HG03469 (cell line): ENCODE measurements at regions not wholly inside any gene's neighbourhood (a gene's known extent, or its start where the extent isn't known, plus 50 kb on each side); places are given as distances from the start of the nearest gene placed in this dataset.

Experiments used
- ATAC-seq: cut with Tn5 transposase; IDR thresholded peaks from one replicate; pipeline ENCODE4 v1.9.1; 2021; ENCODE audit warnings: mild to moderate bottlenecking, moderate library complexity, moderate number of reproducible peaks; ENCODE audit not compliant: unreplicated experiment

- no peak for ATAC-seq
Measured at GRCh38 chr7:24469118-24469517, 104.1 kb upstream of the PALS2 start.

GRCh38 chr7:24472093-24472492 lies 101.2 kb upstream of the PALS2 start:
- ATAC-seq = no peak

- no peak for ATAC-seq
Measured at GRCh38 chr7:24475166-24475961, 97.9 kb upstream of the PALS2 start.

GRCh38 chr7:24476227-24476626 lies 97.0 kb upstream of the PALS2 start:
- ATAC-seq = no peak

GRCh38 chr7:24477398-24478136 lies 95.7 kb upstream of the PALS2 start:
- ATAC-seq = no peak

- no peak for ATAC-seq
Measured at GRCh38 chr7:24478137-24478655, 95.1 kb upstream of the PALS2 start.

- no peak for ATAC-seq
Measured at GRCh38 chr7:24480501-24480900, 92.8 kb upstream of the PALS2 start.

- ATAC-seq = no peak
Measured at GRCh38 chr7:24483804-24484203, 89.4 kb upstream of the PALS2 start.

- ATAC-seq = no peak
Measured at GRCh38 chr7:24492576-24492975, 80.7 kb upstream of the PALS2 start.

GRCh38 chr7:24494832-24495231 lies 78.4 kb upstream of the PALS2 start:
- no peak for ATAC-seq

- no peak for ATAC-seq
Measured at GRCh38 chr7:24496036-24496435, 77.2 kb upstream of the PALS2 start.

GRCh38 chr7:24498439-24498838 lies 74.8 kb upstream of the PALS2 start:
- ATAC-seq = no peak

GRCh38 chr7:24499871-24500270 lies 73.4 kb upstream of the PALS2 start:
- no peak for ATAC-seq

- ATAC-seq = no peak
Measured at GRCh38 chr7:24500599-24500998, 72.7 kb upstream of the PALS2 start.

- ATAC-seq = no peak
Measured at GRCh38 chr7:24501009-24501408, 72.2 kb upstream of the PALS2 start.

GRCh38 chr7:24501443-24502134 lies 71.7 kb upstream of the PALS2 start:
- ATAC-seq = no peak

GRCh38 chr7:24502135-24502488 lies 71.1 kb upstream of the PALS2 start:
- no peak for ATAC-seq

GRCh38 chr7:24503506-24503905 lies 69.7 kb upstream of the PALS2 start:
- no peak for ATAC-seq

GRCh38 chr7:24504040-24504439 lies 69.2 kb upstream of the PALS2 start:
- no peak for ATAC-seq

GRCh38 chr7:24504836-24505235 lies 68.4 kb upstream of the PALS2 start:
- ATAC-seq = no peak

- ATAC-seq = no peak
Measured at GRCh38 chr7:24505968-24506367, 67.3 kb upstream of the PALS2 start.

GRCh38 chr7:24508316-24508715 lies 64.9 kb upstream of the PALS2 start:
- ATAC-seq = no peak
